DND-41 (cell line): ENCODE measurements at regions not wholly inside any gene's neighbourhood (a gene's known extent, or its start where the extent isn't known, plus 50 kb on each side); places are given as distances from the start of the nearest gene placed in this dataset.

Source experiments
- ATAC-seq: fragments of 200-7000 bp; cut with Tn5 transposase; 3 replicates; pipeline ENCODE4 v1.9.1; 2021; ENCODE audit warnings: low read depth; ENCODE audit not compliant: insufficient read depth
- DNase-seq: peaks from one replicate; pipeline ENCODE4 v3.0.0-alpha.2; 2020
- H2AFZ ChIP-seq: 2 replicates; pipeline ENCODE4 v1.6.0; 2012; ENCODE audit warnings: low read depth, low read length
- H3K27ac ChIP-seq: 2 replicates; pipeline ENCODE4 v1.5.1; 2012; ENCODE audit warnings: low read length, inconsistent platforms
- H3K27me3 ChIP-seq: fragments of 200-600 bp; sonication (generic); 2 replicates; pipeline ENCODE4 v1.6.0; 2012; ENCODE audit warnings: low read length, mild to moderate bottlenecking, inconsistent platforms; ENCODE audit not compliant: insufficient read depth, poor library complexity
- H3K36me3 ChIP-seq: 2 replicates; pipeline ENCODE4 v1.5.1; 2012; ENCODE audit warnings: low read length, inconsistent platforms; ENCODE audit not compliant: insufficient read depth
- H3K4me1 ChIP-seq: 2 replicates; pipeline ENCODE4 v1.5.1; 2012; ENCODE audit warnings: mild to moderate bottlenecking, low read length; ENCODE audit not compliant: insufficient read depth
- H3K4me2 ChIP-seq: 2 replicates; pipeline ENCODE4 v1.6.0; 2012; ENCODE audit warnings: mild to moderate bottlenecking, moderate library complexity, low read length, inconsistent platforms; ENCODE audit not compliant: insufficient read depth
- H3K4me3 ChIP-seq, 2 experiments: fragments of 200-600 bp in 1 of 2; shearing (Covaris generic) in 1 of 2; 2 replicates each; pipeline ENCODE4 v1.5.1; 2012 to 2016; ENCODE audit warnings: inconsistent platforms in 2 of 2, low read length in 2 of 2, mild to moderate bottlenecking in 2 of 2, low read depth in 1 of 2, moderate library complexity in 1 of 2
- H3K79me2 ChIP-seq: 2 replicates; pipeline ENCODE4 v1.6.0; 2012; ENCODE audit warnings: low read length, inconsistent platforms; ENCODE audit not compliant: insufficient read depth
- H3K9ac ChIP-seq: 2 replicates; pipeline ENCODE4 v1.6.0; 2012; ENCODE audit warnings: low read depth, mild to moderate bottlenecking, inconsistent platforms, low read length, moderate library complexity
- H3K9me3 ChIP-seq: 2 replicates; pipeline ENCODE4 v1.5.1; 2012; ENCODE audit warnings: low read length, moderate library complexity, mild to moderate bottlenecking, inconsistent platforms; ENCODE audit not compliant: insufficient read depth, severe bottlenecking
- H4K20me1 ChIP-seq: 2 replicates; pipeline ENCODE4 v1.6.0; 2012; ENCODE audit warnings: low read length; ENCODE audit not compliant: insufficient read depth
- CTCF ChIP-seq: IDR thresholded peaks from 2 replicates; pipeline ENCODE4 v1.5.1; 2012; ENCODE audit warnings: borderline replicate concordance, low read length, moderate library complexity, mild to moderate bottlenecking; ENCODE audit not compliant: poor library complexity, severe bottlenecking; ENCODE audit errors: extremely low read depth
- EZH2 ChIP-seq: IDR thresholded peaks from 3 replicates; pipeline ENCODE4 v1.6.1; 2012; ENCODE audit warnings: borderline replicate concordance, low read depth, mild to moderate bottlenecking, moderate library complexity, low read length, inconsistent platforms; ENCODE audit not compliant: severe bottlenecking

- DNase-seq (no peak), ATAC-seq (no peak)
- Histone ChIP-seq H3K4me3 (no peak overlapping the region), H2AFZ (no peak overlapping the region), H3K27me3 (no peaks in the 10 kb centered on the region), H3K9ac (no peak overlapping the region), H3K4me1 (no peaks in the 10 kb centered on the region), H4K20me1 (no peaks in the 10 kb centered on the region), H3K4me2 (no peak overlapping the region), H3K9me3 (no peaks in the 10 kb centered on the region), H3K36me3 (no peaks in the 10 kb centered on the region), H3K79me2 (no peaks in the 10 kb centered on the region), H3K27ac (no peak overlapping the region)
- TF ChIP-seq CTCF, result no peak
- no peak for TF ChIP-seq EZH2
Observed at GRCh38 chr17:70646673-70647072, 477.3 kb downstream of the KCNJ2 start.

GRCh38 chr17:70648166-70648565 lies 478.8 kb downstream of the KCNJ2 start:
- no peak for ATAC-seq
- H3K9me3 ChIP-seq, result no peaks in the 10 kb centered on the region
- H3K9ac ChIP-seq, result no peak overlapping the region
- no peaks in the 10 kb centered on the region for H4K20me1 ChIP-seq
- no peak overlapping the region for H3K27ac ChIP-seq
- no peak for DNase-seq
- no peak for TF ChIP-seq CTCF
- H2AFZ ChIP-seq, result no peak overlapping the region
- H3K27me3 ChIP-seq, result no peaks in the 10 kb centered on the region
- no peak overlapping the region for H3K4me2 ChIP-seq
- no peaks in the 10 kb centered on the region for H3K36me3 ChIP-seq
- no peaks in the 10 kb centered on the region for H3K4me1 ChIP-seq
- H3K4me3 ChIP-seq, result no peak overlapping the region
- no peaks in the 10 kb centered on the region for H3K79me2 ChIP-seq

GRCh38 chr17:70653850-70654249 lies 484.5 kb downstream of the KCNJ2 start:
- H4K20me1 ChIP-seq, result no peaks in the 10 kb centered on the region
- no peaks in the 10 kb centered on the region for H3K9me3 ChIP-seq
- DNase-seq, result no peak
- H3K4me2 ChIP-seq, result no peak overlapping the region
- H3K27ac ChIP-seq, result no peak overlapping the region
- no peaks in the 10 kb centered on the region for H3K4me1 ChIP-seq
- no peak for ATAC-seq
- no peak overlapping the region for H3K9ac ChIP-seq
- H3K79me2 ChIP-seq, result no peaks in the 10 kb centered on the region
- no peak overlapping the region for H3K4me3 ChIP-seq
- H3K27me3 ChIP-seq, result no peaks in the 10 kb centered on the region
- no peak overlapping the region for H2AFZ ChIP-seq
- no peaks in the 10 kb centered on the region for H3K36me3 ChIP-seq
- TF ChIP-seq EZH2 (no peak), CTCF (no peak)

GRCh38 chr17:70654706-70655105 lies 485.4 kb downstream of the KCNJ2 start:
- no peak overlapping the region for H2AFZ ChIP-seq
- TF ChIP-seq CTCF (no peak), EZH2 (no peak)
- H4K20me1 ChIP-seq, result no peaks in the 10 kb centered on the region
- no peak for ATAC-seq
- no peaks in the 10 kb centered on the region for H3K79me2 ChIP-seq
- no peaks in the 10 kb centered on the region for H3K36me3 ChIP-seq
- H3K4me2 ChIP-seq, result no peak overlapping the region
- DNase-seq, result no peak
- H3K4me1 ChIP-seq, result no peaks in the 10 kb centered on the region
- no peak overlapping the region for H3K27ac ChIP-seq
- no peaks in the 10 kb centered on the region for H3K9me3 ChIP-seq
- no peaks in the 10 kb centered on the region for H3K27me3 ChIP-seq
- H3K9ac ChIP-seq, result no peak overlapping the region
- no peak overlapping the region for H3K4me3 ChIP-seq
